ENCODE measurements at regions not wholly inside any gene's neighbourhood (a gene's known extent, or its start where the extent isn't known, plus 50 kb on each side); places are given as distances from the start of the nearest gene placed in this dataset.
A peak's percentile ranks its signal among the peaks of the same experiment; 100 is the strongest.
"Not testable (repeated sequence)": the region's sequence is repeated elsewhere in the genome, so short reads cannot be mapped to it uniquely, and the experiment has no call there.

DNA sequence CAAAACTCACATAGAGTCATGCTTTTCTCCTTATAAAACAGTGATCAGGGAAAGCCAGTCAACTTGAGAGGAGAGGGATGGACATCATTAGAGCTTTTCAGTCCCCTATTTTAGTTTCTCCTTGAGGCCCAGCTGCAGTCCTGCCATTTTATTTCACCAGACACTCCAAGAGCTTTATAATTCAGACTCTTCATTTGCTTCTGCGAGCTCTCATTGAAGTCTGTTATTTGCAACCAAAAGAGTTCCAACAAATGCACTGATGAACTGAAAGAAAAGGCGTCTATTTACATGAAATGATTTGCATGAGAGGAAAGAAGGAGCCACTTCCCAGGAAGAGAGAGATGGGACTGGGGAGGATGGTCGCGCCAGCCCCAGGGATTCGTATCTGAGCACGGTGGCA is 86.8 kb downstream of the NDUFA12 start:
- H3K4me1 ChIP-seq (ENCODE audit: low read length) = no peaks in the 10 kb centered on the region
- H3K4me3 ChIP-seq (ENCODE audit: low read length) = no peak overlapping the region
- no peaks in the 10 kb centered on the region for H3K9me2 ChIP-seq (replicated peaks; ENCODE audit: insufficient read depth, low read length)
- no peaks in the 10 kb centered on the region for H4K20me1 ChIP-seq (ENCODE audit: insufficient read depth, low read depth, low read length)
- no peak overlapping the region for H3K4me2 ChIP-seq (ENCODE audit: low read depth, low read length, poor library complexity, severe bottlenecking)
- no peak overlapping the region for H3K27ac ChIP-seq (ENCODE audit: low read length)
- H3K36me3 ChIP-seq (ENCODE audit: insufficient read depth, low read length) = no peaks in the 10 kb centered on the region
- DNase-seq = no peak
- H3K27me3 ChIP-seq (ENCODE audit: low read length) = no peaks in the 10 kb centered on the region
- no peak overlapping the region for H3K9ac ChIP-seq (ENCODE audit: low read length)
- no peak overlapping the region for H2AFZ ChIP-seq (ENCODE audit: low read length)
- H3K79me2 ChIP-seq (ENCODE audit: low read length) = no peaks in the 10 kb centered on the region
- H3K9me3 ChIP-seq (ENCODE audit: low read length) = no peaks in the 10 kb centered on the region

DNA sequence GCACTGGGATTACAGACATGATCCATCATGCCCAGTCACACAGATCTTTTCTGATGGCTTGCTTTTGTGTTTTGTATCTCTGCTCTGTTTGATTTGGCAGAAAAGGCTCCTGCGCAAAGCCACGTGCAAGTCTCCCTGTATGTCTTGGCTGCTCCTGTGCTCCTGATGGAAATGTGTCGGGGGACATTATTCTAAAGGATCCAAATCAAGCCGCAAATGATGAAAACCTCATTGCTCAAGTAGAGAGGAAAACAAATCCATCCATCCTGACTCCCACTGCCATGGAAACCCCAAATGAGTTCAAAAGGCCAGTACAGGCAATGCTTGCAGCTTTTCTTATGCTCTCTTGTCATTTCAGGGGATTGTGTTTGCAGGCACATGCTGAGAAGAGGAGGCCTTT is 93.8 kb downstream of the NDUFA12 start:
- no peak overlapping the region for H3K27ac ChIP-seq (ENCODE audit: low read length)

DNA sequence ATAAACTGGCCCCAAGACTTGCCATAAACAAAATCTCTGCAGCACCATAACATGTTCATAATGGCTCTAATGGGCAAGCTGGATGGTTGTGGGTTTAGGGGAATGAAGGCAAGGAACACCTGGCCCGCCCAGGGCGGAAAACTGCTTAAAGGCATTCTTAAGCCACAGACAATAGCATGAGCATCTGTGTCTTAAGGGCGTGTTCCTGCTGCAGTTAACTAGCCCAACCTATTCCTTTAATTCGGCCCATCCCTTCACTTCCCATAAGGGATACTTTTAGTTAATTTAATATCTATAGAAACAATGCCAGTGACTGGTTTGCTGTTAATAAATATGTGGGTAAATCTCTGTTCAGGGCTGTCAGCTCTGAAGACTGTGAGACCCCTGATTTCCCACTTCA is 97.7 kb downstream of the NDUFA12 start:
- H4K20me1 ChIP-seq (ENCODE audit: insufficient read depth, low read depth, low read length); H3K4me3 ChIP-seq (ENCODE audit: low read length); H3K9me3 ChIP-seq (ENCODE audit: low read length); H3K4me1 ChIP-seq (ENCODE audit: low read length); H3K79me2 ChIP-seq (ENCODE audit: low read length); H2AFZ ChIP-seq (ENCODE audit: low read length); H3K27ac ChIP-seq (ENCODE audit: low read length); H3K36me3 ChIP-seq (ENCODE audit: insufficient read depth, low read length); H3K4me2 ChIP-seq (ENCODE audit: low read depth, low read length, poor library complexity, severe bottlenecking); H3K9ac ChIP-seq (ENCODE audit: low read length); H3K27me3 ChIP-seq (ENCODE audit: low read length); H3K9me2 ChIP-seq (replicated peaks; ENCODE audit: insufficient read depth, low read length); DNase-seq: not testable (repeated sequence)

More for the DNA sequence above, 93.8 kb downstream of the NDUFA12 start:
- no peak for DNase-seq
- Histone ChIP-seq H3K4me1 (ENCODE audit: low read length) (no peaks in the 10 kb centered on the region), H3K9ac (ENCODE audit: low read length) (no peak overlapping the region), H4K20me1 (ENCODE audit: insufficient read depth, low read depth, low read length) (no peaks in the 10 kb centered on the region), H3K36me3 (ENCODE audit: insufficient read depth, low read length) (no peaks in the 10 kb centered on the region), H3K27me3 (ENCODE audit: low read length) (no peaks in the 10 kb centered on the region), H3K4me3 (ENCODE audit: low read length) (no peak overlapping the region), H2AFZ (ENCODE audit: low read length) (no peak overlapping the region), H3K9me3 (ENCODE audit: low read length) (no peaks in the 10 kb centered on the region), H3K4me2 (ENCODE audit: low read depth, low read length, poor library complexity, severe bottlenecking) (no peak overlapping the region), H3K9me2 (replicated peaks; ENCODE audit: insufficient read depth, low read length) (no peaks in the 10 kb centered on the region), H3K79me2 (ENCODE audit: low read length) (no peaks in the 10 kb centered on the region)

DNA sequence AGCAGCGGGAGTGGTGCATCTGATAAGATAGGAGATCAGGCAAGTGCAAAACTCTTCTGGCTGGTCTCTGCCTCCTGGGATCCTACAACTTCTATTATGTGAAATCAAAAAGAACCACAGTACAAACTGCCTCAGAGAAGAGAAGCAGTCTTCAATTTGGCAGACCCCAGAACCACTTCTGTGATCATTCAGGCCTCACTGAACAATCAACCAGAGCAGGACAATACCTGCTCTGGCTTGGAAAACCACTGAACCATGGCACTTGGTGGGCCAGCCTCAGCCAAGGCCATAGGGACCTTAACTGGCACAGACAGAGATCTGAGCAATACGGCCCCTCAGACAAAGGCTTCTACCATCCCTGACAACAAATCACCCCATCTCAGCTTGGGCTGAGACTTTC is 103.0 kb downstream of the NDUFA12 start:
- Histone ChIP-seq H3K4me2 (ENCODE audit: low read depth, low read length, poor library complexity, severe bottlenecking) (no peak overlapping the region), H3K27me3 (ENCODE audit: low read length) (no peaks in the 10 kb centered on the region), H3K36me3 (ENCODE audit: insufficient read depth, low read length) (no peaks in the 10 kb centered on the region), H4K20me1 (ENCODE audit: insufficient read depth, low read depth, low read length) (no peaks in the 10 kb centered on the region), H3K27ac (ENCODE audit: low read length) (no peak overlapping the region), H3K9me2 (replicated peaks; ENCODE audit: insufficient read depth, low read length) (no peaks in the 10 kb centered on the region), H3K9me3 (ENCODE audit: low read length) (no peaks in the 10 kb centered on the region), H3K4me3 (ENCODE audit: low read length) (no peak overlapping the region), H3K79me2 (ENCODE audit: low read length) (no peaks in the 10 kb centered on the region), H3K9ac (ENCODE audit: low read length) (no peak overlapping the region), H2AFZ (ENCODE audit: low read length) (no peak overlapping the region), H3K4me1 (ENCODE audit: low read length) (no peaks in the 10 kb centered on the region)
- no peak for DNase-seq

DNA sequence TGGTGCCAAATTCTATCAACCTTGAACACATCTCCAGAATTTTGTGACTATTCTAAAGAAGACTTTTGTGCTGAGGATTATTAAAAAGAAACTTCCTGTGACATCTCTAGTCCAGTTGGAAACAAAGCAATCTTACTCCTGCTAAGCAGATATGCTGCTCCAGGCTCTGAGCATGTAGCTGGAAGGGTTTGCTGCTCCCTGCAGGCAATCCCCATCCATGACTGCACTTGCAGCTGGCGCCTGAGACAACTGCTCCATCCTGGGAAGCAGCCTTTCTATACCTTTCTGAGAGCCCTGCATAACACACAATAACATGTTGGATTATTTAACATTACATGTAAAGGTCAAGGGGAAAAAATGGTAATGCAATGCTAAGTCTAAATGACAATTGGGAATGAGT is 105.1 kb downstream of the NDUFA12 start:
- Histone ChIP-seq H3K9me2 (replicated peaks; ENCODE audit: insufficient read depth, low read length) (no peaks in the 10 kb centered on the region), H3K27me3 (ENCODE audit: low read length) (no peaks in the 10 kb centered on the region), H2AFZ (ENCODE audit: low read length) (no peak overlapping the region), H3K9ac (ENCODE audit: low read length) (no peak overlapping the region), H3K27ac (ENCODE audit: low read length) (no peak overlapping the region), H3K79me2 (ENCODE audit: low read length) (no peaks in the 10 kb centered on the region), H3K9me3 (ENCODE audit: low read length) (no peaks in the 10 kb centered on the region), H3K4me2 (ENCODE audit: low read depth, low read length, poor library complexity, severe bottlenecking) (no peak overlapping the region), H3K36me3 (ENCODE audit: insufficient read depth, low read length) (no peaks in the 10 kb centered on the region), H4K20me1 (ENCODE audit: insufficient read depth, low read depth, low read length) (no peaks in the 10 kb centered on the region), H3K4me1 (ENCODE audit: low read length) (no peaks in the 10 kb centered on the region), H3K4me3 (ENCODE audit: low read length) (no peak overlapping the region)
- no peak for DNase-seq

DNA sequence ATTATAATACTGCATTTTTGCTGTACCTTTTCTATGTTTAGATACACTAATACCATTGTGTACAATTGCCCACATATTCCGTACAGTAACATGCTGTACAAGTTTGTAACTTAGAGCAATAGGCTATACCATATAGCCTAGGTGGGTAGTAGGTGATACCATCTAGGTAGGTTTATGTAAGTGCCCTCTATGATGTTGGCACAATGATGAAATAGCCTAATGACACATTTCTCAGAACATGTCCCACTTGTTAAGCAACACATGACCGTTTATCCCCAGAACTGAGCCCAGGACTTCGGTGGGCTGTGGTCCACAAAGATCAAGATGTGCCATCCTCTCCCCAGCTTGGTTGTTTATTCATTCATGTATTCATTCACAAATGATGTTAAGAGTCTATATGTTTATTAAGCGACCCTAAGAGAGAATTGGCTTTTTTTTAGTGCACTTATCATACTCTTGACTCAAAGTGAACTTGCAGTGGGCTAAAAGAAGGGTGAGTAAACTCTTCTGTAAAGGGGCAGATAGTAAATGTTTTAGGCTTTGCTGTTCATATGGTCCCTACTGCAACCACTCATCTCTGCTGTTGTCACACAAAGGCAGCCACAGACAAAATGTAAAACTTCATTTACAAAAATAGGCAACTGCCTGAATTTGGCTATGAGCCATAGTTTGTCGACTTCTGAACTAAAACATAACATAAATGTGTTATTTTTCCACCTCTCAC is 110.8 kb downstream of the NDUFA12 start:
- DNase-seq = no peak
- Histone ChIP-seq H2AFZ (ENCODE audit: low read length) (no peak overlapping the region), H3K4me2 (ENCODE audit: low read depth, low read length, poor library complexity, severe bottlenecking) (no peak overlapping the region), H3K9me3 (ENCODE audit: low read length) (no peaks in the 10 kb centered on the region), H3K4me3 (ENCODE audit: low read length) (no peak overlapping the region), H3K27ac (ENCODE audit: low read length) (no peak overlapping the region), H3K79me2 (ENCODE audit: low read length) (no peaks in the 10 kb centered on the region), H3K27me3 (ENCODE audit: low read length) (no peaks in the 10 kb centered on the region), H3K4me1 (ENCODE audit: low read length) (no peaks in the 10 kb centered on the region), H3K36me3 (ENCODE audit: insufficient read depth, low read length) (no peaks in the 10 kb centered on the region), H3K9me2 (replicated peaks; ENCODE audit: insufficient read depth, low read length) (no peaks in the 10 kb centered on the region), H4K20me1 (ENCODE audit: insufficient read depth, low read depth, low read length) (no peaks in the 10 kb centered on the region), H3K9ac (ENCODE audit: low read length) (no peak overlapping the region)

DNA sequence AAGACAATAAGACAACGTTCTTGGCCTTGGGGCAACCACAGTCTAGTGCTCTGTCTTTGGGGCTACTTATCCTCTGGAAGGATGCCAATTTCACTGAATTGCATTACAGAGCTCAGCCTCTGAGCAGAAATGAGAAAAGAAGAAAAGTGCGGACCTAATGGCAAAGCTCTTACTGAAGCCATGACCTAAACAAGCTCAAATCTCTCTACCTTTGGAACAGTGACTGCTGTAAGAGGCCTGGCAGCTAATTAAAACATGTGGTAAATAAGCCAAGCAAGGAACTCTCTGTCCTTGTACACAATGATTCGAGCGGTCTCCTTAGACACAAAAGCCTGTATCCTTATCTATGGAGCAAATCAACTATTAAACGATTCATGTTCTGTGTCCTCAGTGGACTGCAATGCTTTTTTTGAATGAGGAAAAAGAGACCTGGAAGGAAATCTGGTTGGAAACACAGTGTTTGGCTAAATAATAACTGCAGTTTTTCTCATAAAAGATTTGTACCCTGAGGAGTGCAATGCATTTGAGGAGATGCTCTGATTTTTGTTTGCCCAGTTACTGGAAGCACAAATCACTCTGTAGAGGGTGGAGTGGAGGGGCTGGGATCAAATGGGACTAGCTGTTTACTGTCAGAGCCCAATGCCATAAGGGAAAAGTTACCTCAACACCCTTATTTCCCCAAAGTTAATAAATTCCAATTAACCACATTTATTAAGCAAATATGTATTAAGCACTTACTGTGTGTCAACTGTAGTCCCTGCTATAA is 113.9 kb downstream of the NDUFA12 start:
- H3K4me3 ChIP-seq (ENCODE audit: low read length) = no peak overlapping the region
- H3K79me2 ChIP-seq (ENCODE audit: low read length) = no peaks in the 10 kb centered on the region
- no peak overlapping the region for H3K4me2 ChIP-seq (ENCODE audit: low read depth, low read length, poor library complexity, severe bottlenecking)
- no peaks in the 10 kb centered on the region for H3K4me1 ChIP-seq (ENCODE audit: low read length)
- H3K9ac ChIP-seq (ENCODE audit: low read length) = no peak overlapping the region
- no peak overlapping the region for H2AFZ ChIP-seq (ENCODE audit: low read length)
- no peak overlapping the region for H3K27ac ChIP-seq (ENCODE audit: low read length)
- no peaks in the 10 kb centered on the region for H3K9me2 ChIP-seq (replicated peaks; ENCODE audit: insufficient read depth, low read length)
- H3K9me3 ChIP-seq (ENCODE audit: low read length) = no peaks in the 10 kb centered on the region
- no peaks in the 10 kb centered on the region for H4K20me1 ChIP-seq (ENCODE audit: insufficient read depth, low read depth, low read length)
- H3K27me3 ChIP-seq (ENCODE audit: low read length) = no peaks in the 10 kb centered on the region
- no peaks in the 10 kb centered on the region for H3K36me3 ChIP-seq (ENCODE audit: insufficient read depth, low read length)
- no peak for DNase-seq

DNA sequence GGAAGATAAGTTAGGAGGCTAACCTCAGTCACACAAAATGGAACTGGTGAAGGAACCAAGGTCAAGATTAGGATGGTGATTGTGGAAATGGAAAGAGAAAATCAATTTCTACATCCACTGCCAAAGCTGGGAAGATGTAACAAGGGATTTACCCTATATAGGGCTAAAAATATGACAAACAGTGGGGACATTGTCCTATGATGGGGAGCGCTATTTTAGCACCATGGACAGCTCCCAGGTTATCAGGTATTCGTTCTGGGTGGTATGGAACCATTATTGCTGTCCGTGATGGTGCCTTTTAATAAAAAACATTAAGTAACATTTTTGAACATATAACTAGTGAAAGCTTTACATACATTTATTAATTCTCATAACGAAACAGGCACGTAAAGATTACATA is 124.0 kb downstream of the NDUFA12 start:
- peak; percentile 65 for DNase-seq
- no peaks in the 10 kb centered on the region for H3K79me2 ChIP-seq (ENCODE audit: low read length)
- H4K20me1 ChIP-seq (ENCODE audit: insufficient read depth, low read depth, low read length) = no peaks in the 10 kb centered on the region

More for the DNA sequence above, 124.0 kb downstream of the NDUFA12 start:
- Histone ChIP-seq H3K4me1 (ENCODE audit: low read length) (no peaks in the 10 kb centered on the region), H3K4me3 (ENCODE audit: low read length) (no peak overlapping the region), H2AFZ (ENCODE audit: low read length) (no peak overlapping the region), H3K4me2 (ENCODE audit: low read depth, low read length, poor library complexity, severe bottlenecking) (no peak overlapping the region), H3K9ac (ENCODE audit: low read length) (no peak overlapping the region), H3K9me3 (ENCODE audit: low read length) (no peaks in the 10 kb centered on the region), H3K27ac (ENCODE audit: low read length) (no peak overlapping the region), H3K9me2 (replicated peaks; ENCODE audit: insufficient read depth, low read length) (no peaks in the 10 kb centered on the region), H3K27me3 (ENCODE audit: low read length) (no peaks in the 10 kb centered on the region), H3K36me3 (ENCODE audit: insufficient read depth, low read length) (no peaks in the 10 kb centered on the region)
